ENCODE measurements at regions not wholly inside any gene's neighbourhood (a gene's known extent, or its start where the extent isn't known, plus 50 kb on each side); places are given as distances from the start of the nearest gene placed in this dataset.

GRCh38 chr2:184507254-184507653 lies 91.1 kb upstream of the ZNF804A start:
- no peak for TF ChIP-seq FOXA1 (IDR thresholded peaks at IDR 0.05)
- TF ChIP-seq ARNT (IDR thresholded peaks at IDR 0.05) = no peak
- no peak for TF ChIP-seq SP1 (IDR thresholded peaks at IDR 0.05)
